C4-2B (cell line): ENCODE measurements at regions not wholly inside any gene's neighbourhood (a gene's known extent, or its start where the extent isn't known, plus 50 kb on each side); places are given as distances from the start of the nearest gene placed in this dataset.
"Not testable (repeated sequence)": the region's sequence is repeated elsewhere in the genome, so short reads cannot be mapped to it uniquely, and the experiment has no call there.

ENCODE experiments used
- CTCF ChIP-seq: fragments of 450-650 bp; conservative IDR thresholded peaks from 2 replicates; pipeline ENCODE4 v1.5.1; 2017; ENCODE audit warnings: mild to moderate bottlenecking
- ZFX ChIP-seq: fragments of 450-650 bp; IDR thresholded peaks from 2 replicates; pipeline ENCODE4 v1.6.1; 2017

DNA sequence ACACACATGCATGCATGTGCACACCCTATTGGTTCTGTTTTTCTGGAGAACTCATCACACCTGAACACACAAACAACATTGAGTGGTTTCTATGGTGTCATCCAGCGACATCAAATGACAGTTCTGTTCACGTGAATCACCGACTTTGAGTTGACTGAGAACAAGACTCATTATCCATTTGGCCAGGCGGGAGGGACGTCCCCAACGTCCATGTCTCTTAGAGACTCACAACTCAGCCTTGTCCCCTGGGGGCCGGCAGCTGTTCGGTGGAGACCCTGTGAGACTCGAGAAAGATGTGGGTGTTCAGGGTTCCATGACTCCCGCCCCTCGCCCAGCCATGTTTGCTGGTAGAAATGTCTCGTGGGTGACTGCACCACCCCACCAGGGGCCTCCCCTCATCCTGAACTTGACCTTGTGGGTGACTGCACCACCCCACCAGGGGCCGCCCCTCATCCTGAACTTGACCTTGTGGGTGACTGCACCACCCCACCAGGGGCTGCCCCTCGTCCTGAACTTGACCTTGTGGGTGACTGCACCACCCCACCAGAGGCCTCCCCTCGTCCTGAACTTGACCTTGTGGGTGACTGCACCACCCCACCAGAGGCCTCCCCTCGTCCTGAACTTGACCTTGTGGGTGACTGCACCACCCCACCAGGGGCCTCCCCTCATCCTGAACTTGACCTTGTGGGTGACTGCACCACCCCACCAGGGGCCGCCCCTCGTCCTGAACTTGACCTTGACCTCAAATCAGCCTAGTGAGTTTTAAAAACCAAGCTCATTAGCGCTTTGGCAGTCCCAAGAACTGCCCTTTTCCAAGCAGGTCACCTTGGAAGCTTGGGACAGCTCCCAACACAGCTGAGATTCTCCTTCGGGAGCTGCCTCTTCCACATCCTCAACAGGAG is 163.8 kb downstream of the SHANK2 start:
- TF ChIP-seq CTCF, ZFX: not testable (repeated sequence)
